Ectodermal cell (in vitro differentiated cells): ENCODE measurements at regions not wholly inside any gene's neighbourhood (a gene's known extent, or its start where the extent isn't known, plus 50 kb on each side); places are given as distances from the start of the nearest gene placed in this dataset.

ENCODE experiments used
- H3K27ac ChIP-seq: 2 replicates; pipeline ENCODE4 v1.7.0; 2013; ENCODE audit warnings: mild to moderate bottlenecking, low read depth, low read length; ENCODE audit not compliant: insufficient read depth, poor library complexity, severe bottlenecking
- H3K27me3 ChIP-seq: 2 replicates; pipeline ENCODE4 v1.7.0; 2013; ENCODE audit warnings: mild to moderate bottlenecking, low read length; ENCODE audit not compliant: insufficient read depth, control insufficient read depth, poor library complexity, severe bottlenecking
- H3K36me3 ChIP-seq: one replicate; pipeline ENCODE4 v1.7.0; 2013; ENCODE audit warnings: low read length; ENCODE audit not compliant: control insufficient read depth, insufficient read depth
- H3K4me1 ChIP-seq: one replicate; pipeline ENCODE4 v1.7.0; 2013; ENCODE audit warnings: low read length; ENCODE audit not compliant: control insufficient read depth, insufficient read depth
- H3K4me3 ChIP-seq: 2 replicates; pipeline ENCODE4 v1.7.0; 2013; ENCODE audit warnings: low read depth, low read length, control low read depth; ENCODE audit not compliant: insufficient read depth
- H3K9me3 ChIP-seq: 2 replicates; pipeline ENCODE4 v1.7.0; 2013; ENCODE audit warnings: mild to moderate bottlenecking, low read length, moderate library complexity; ENCODE audit not compliant: control insufficient read depth
- WGBS, 2 experiments: methylation state at CpG; one replicate each; pipeline ENCODE4 v1.1.7; 2013; ENCODE audit warnings: missing lambda C conversion rate in 2 of 2; 5-methylcytosine and 5-hydroxymethylcytosine counted together

DNA sequence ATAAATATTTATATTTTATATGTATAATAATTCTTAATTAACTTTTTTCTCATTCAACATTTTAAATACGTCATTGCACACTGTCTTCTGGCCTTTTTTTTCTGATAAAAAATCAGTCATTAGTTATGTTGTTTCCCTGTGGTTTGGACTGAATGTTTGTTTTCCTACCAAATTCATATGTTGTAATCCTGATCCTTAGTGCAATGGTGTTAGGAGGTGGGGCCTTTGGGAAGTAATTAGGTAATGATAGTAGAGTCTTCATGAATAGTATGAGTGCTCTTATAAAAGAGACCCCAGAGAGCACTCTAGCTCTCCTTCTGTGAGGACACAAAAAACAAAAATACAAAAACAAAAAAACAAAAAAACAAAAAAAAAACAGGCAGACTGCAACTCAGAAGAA lies 117.2 kb downstream of the GASK1B start:
- WGBS, 2 experiments: 100% methylated on average over 1 of the region's 1 CpG; no CpG with 5 or more reads in 1 of the 2 experiments
- H3K4me3 ChIP-seq: no peak overlapping the region
- H3K27ac ChIP-seq: no peak overlapping the region
- H3K36me3 ChIP-seq: no peaks in the 10 kb centered on the region
- no peaks in the 10 kb centered on the region for H3K4me1 ChIP-seq
- H3K27me3 ChIP-seq: no peaks in the 10 kb centered on the region
- no peaks in the 10 kb centered on the region for H3K9me3 ChIP-seq

DNA sequence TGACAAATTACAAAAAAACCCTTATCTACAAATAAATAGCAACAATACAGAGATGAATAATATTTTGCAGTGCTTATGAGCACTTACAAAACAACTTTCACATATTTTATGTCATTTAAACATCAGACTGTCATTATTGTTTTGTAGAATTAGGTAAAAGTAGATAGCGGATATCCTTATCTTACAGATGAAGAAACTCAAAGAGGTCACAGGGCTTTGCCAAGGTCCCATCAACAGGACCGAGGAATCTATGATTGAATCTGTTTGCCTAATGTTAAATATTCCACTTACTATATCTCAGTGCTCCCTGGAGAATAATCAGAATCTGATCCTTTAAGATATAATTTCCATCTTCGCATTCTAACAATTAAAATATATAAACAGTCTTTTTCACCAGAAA lies 119.0 kb downstream of the GASK1B start:
- no peaks in the 10 kb centered on the region for H3K36me3 ChIP-seq
- no peaks in the 10 kb centered on the region for H3K4me1 ChIP-seq
- no peaks in the 10 kb centered on the region for H3K9me3 ChIP-seq
- no peaks in the 10 kb centered on the region for H3K27me3 ChIP-seq
- 82 to 99% methylated on average over 1 to 3 of the region's 3 CpGs for WGBS, 2 experiments
- H3K4me3 ChIP-seq: no peak overlapping the region
- H3K27ac ChIP-seq: no peak overlapping the region

DNA sequence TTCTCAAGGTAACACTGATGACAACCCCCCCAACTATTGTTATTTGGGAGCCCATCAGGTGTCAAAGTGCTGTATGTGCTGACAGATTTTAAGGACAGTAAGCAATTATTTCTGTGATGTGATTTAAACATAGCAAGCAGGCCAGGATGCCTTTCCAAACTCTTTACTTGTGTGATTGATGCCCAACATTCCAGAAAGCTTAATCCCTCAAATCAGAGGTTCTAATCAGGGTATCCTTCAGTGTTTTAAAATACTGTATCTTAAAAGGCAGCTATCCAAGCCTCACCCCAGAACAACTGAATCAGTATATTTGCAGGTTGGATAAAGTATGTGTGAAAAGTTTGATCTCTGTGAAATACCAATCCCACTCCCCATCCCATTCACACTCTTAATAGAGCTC lies 119.7 kb downstream of the GASK1B start:
- Histone ChIP-seq H3K27me3 (no peaks in the 10 kb centered on the region), H3K27ac (no peak overlapping the region), H3K4me1 (no peaks in the 10 kb centered on the region), H3K4me3 (no peak overlapping the region), H3K9me3 (no peaks in the 10 kb centered on the region), H3K36me3 (no peaks in the 10 kb centered on the region)

DNA sequence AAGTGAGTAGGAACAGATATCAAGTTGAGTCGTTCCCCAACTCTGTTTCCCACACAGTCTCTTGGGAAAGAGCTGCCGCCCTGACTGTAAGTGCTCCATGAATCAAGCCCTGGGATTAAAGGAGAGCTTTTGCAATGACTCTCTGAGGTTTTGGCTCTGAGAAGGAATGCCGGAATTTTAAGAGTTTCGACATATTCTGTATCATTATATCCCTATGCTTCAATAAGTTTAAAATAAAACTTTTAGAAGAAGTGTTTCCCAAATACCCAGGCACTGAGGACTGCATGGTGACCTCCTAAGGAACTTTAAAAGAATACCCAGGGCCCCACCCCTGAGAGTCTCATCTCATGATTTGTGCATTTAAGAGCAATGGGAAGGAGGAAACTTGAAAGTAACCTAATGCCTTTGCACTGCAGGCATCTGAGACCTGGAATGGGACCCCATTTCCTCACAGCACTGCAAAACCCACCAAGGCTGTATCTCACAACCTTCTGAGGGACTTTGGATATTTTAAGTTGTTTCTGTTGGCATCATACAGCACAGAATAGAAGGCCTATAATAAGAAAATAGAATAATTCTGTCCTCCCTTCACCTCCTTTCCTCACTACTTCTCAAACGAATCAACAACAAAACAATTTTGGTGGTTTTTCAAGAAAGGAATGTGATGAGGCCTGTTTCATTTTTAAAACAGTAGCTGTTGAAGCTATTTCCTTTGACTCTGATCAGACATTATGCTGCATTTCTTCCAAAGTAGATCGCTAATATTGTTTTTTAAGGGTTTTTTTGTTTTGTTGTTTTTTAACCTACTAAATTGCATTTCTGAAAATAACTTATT lies 121.2 kb downstream of the GASK1B start:
- Histone ChIP-seq H3K4me3 (no peak overlapping the region), H3K4me1 (no peaks in the 10 kb centered on the region), H3K9me3 (no peaks in the 10 kb centered on the region), H3K27me3 (no peaks in the 10 kb centered on the region), H3K36me3 (no peaks in the 10 kb centered on the region), H3K27ac (no peak overlapping the region)
- 65 to 93% methylated on average over 2 to 3 of the region's 6 CpGs for WGBS, 2 experiments

DNA sequence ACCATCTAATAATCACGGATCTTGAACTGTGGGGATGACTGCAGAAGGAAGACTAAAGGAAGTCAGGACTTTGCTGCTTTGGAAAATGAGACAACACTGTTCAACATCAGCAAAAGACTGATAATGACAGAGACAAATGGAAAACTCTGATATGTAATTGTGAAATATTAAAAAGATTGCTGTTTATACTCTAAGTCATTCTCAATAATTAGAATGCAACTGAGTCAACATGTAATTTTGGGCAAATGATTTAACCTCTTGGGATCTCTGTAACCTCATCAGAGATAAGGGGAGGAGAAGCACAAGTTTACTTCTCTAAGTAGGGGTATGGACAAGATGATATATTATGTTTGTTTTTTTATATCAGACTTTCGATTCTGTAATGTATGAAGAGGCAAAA lies 121.9 kb downstream of the GASK1B start:
- no peaks in the 10 kb centered on the region for H3K9me3 ChIP-seq
- no peaks in the 10 kb centered on the region for H3K27me3 ChIP-seq
- no peaks in the 10 kb centered on the region for H3K36me3 ChIP-seq
- H3K27ac ChIP-seq: no peak overlapping the region
- H3K4me3 ChIP-seq: no peak overlapping the region
- WGBS, 2 experiments: 100% methylated on average over 1 of the region's 2 CpGs
- no peaks in the 10 kb centered on the region for H3K4me1 ChIP-seq

DNA sequence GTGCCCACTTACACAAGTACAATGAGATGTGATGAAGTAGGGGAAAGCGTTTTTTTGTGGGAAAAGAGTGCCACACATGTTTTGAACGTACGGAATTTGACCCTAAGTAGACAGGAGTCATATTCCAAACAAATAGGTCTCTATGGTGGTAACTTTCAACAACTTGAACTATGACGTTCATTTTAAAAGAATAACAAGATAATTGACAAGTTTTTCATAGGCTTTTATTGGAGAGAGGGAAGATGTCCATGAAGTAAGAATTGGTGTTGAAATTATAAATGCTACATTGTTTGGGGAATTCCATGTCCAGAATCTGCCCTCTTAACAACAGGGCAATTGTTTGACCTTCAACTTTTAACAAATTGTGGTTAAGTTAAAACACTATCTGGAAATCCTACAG lies 126.5 kb downstream of the GASK1B start:
- WGBS, 2 experiments: 93 to 96% methylated on average over 4 of the region's 4 CpGs
- H3K4me1 ChIP-seq: no peaks in the 10 kb centered on the region
- H3K9me3 ChIP-seq: no peaks in the 10 kb centered on the region

DNA sequence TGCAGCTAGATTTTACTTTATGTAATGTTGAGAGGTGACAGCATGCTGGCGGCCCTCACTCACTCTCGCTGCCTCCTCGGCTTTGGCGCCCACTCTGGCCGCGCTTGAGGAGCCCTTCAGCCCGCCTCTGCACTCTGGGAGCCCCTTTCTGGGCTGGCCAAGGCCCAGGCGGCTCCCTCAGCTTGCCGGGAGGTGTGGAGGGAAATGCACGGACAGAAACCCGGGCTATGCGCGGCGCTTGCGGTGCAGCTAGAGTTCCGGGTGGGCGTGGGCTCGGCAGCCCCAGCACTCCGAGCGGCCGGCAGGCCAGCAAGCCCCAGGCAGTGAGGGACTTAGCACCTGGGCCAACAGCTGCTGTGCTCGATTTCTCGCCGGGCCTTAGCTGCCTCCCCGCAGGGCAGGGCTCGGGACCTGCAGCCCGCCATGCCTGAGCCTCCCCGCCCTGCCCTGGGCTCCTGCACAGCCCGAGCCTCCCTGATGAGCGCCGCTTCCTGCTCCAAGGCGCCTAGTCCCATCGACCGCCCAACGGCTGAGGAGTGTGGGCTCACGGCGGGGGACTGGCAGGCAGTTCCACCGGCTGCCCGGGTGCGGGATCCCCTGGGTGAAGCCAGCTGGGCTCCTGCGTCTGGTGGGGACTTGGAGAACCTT lies 128.7 kb downstream of the GASK1B start:
- Histone ChIP-seq H3K4me3 (no peak overlapping the region), H3K9me3 (no peaks in the 10 kb centered on the region), H3K27me3 (no peaks in the 10 kb centered on the region), H3K36me3 (no peaks in the 10 kb centered on the region), H3K27ac (no peak overlapping the region), H3K4me1 (no peaks in the 10 kb centered on the region)
- WGBS, 2 experiments: 96% methylated on average over 41 of the region's 41 CpGs

More for the DNA sequence above, 126.5 kb downstream of the GASK1B start:
- H3K36me3 ChIP-seq: no peaks in the 10 kb centered on the region
- no peak overlapping the region for H3K27ac ChIP-seq
- H3K27me3 ChIP-seq: no peaks in the 10 kb centered on the region
- H3K4me3 ChIP-seq: no peak overlapping the region

DNA sequence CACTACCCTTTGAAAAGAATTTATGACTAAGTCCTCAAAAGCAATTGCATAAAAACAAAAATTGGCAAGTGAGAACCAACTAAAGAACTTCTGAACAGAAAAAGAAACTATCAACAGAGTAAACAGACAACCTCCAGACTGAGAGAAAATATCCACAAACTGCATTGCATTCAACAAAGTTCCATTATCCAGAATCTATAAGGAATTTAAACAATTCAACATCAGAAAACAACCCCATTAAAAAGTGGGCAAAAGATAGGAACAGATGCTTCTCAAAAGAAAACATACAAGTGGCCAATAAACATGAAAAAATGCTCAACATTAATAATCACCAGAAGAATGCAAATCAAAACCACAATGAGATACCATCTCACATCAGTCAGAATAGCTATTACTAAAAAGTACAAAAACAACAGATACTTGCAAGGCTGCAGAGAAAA lies 130.2 kb downstream of the GASK1B start:
- Histone ChIP-seq H3K27ac (no peak overlapping the region), H3K4me1 (no peaks in the 10 kb centered on the region), H3K4me3 (no peak overlapping the region), H3K9me3 (no peaks in the 10 kb centered on the region), H3K36me3 (no peaks in the 10 kb centered on the region), H3K27me3 (no peaks in the 10 kb centered on the region)

DNA sequence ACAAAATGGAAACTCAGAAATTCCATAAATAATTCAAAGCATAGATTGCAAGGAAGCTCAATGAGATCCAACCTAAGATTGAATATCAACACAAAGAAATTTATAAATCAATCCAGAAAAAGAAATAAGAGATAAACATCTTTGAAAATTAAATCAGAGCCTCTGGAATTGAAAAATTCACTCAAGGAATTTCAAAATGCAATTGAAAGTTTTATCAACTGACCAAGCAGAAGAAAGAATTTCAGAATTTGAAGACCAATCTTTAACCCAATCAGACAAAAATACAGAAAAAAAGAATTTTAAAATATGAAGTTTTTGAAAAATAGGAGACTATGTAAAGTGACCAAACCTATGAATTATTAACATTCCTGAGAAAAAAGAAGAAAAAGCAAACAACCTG lies 134.1 kb downstream of the GASK1B start:
- Histone ChIP-seq H3K9me3 (no peaks in the 10 kb centered on the region), H3K4me3 (no peak overlapping the region), H3K27ac (no peak overlapping the region), H3K4me1 (no peaks in the 10 kb centered on the region), H3K27me3 (no peaks in the 10 kb centered on the region), H3K36me3 (no peaks in the 10 kb centered on the region)

DNA sequence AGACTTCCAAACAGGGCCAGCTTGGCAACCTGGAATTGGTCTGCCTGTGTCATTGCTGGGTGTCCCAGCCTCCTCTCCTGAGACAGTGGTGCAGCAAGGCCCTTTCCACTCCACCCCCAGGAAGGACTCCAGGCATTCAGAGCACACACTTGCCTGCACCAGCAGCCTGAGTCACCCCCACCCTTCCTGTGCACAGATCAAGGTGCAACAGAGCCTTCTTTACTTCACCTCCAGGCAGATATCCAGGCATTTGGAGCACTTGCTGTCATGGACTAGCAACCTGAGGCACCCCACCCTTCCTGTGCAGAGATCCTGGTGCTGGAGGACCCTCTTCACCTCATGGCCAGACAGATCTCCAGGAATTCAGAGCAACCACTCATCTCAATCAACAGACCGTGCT lies 135.8 kb downstream of the GASK1B start:
- H3K9me3 ChIP-seq: no peaks in the 10 kb centered on the region
- no peak overlapping the region for H3K4me3 ChIP-seq
- H3K27me3 ChIP-seq: no peaks in the 10 kb centered on the region
- WGBS, 2 experiments: 93 to 94% methylated on average over 1 of the region's 1 CpG
- H3K4me1 ChIP-seq: no peaks in the 10 kb centered on the region
- H3K36me3 ChIP-seq: no peaks in the 10 kb centered on the region
- no peak overlapping the region for H3K27ac ChIP-seq
